ENCODE measurements at regions not wholly inside any gene's neighbourhood (a gene's known extent, or its start where the extent isn't known, plus 50 kb on each side); places are given as distances from the start of the nearest gene placed in this dataset.

GRCh38 chr17:74147056-74147835 lies 56.2 kb upstream of the RPL38 start:
- WGBS (ENCODE audit: insufficient coverage, low coverage, missing lambda C conversion rate): 2% methylated on average over 15 of the region's 15 CpGs
- TF ChIP-seq HDGF (IDR thresholded peaks at IDR 0.05) (no peak), ZNF449 (CRISPR knock-in tag; IDR thresholded peaks at IDR 0.05) (no peak), LCOR (CRISPR knock-in tag; IDR thresholded peaks at IDR 0.05) (no peak), ZNF609 (CRISPR knock-in tag; IDR thresholded peaks at IDR 0.05; ENCODE audit: borderline replicate concordance) (no peak), CBX1 (IDR thresholded peaks at IDR 0.05; ENCODE audit: low read depth) (no peak), MAFG (tag; conservative IDR thresholded peaks at IDR 0.05) (no peak), KDM2B (CRISPR knock-in tag; IDR thresholded peaks at IDR 0.05) (no peak), FIP1L1 (IDR thresholded peaks at IDR 0.05; ENCODE audit: low read depth, low read length, poor library complexity, severe bottlenecking) (no peak), THRAP3 (IDR thresholded peaks at IDR 0.05; ENCODE audit: borderline replicate concordance) (no peak), CEBPZ (IDR thresholded peaks at IDR 0.05; ENCODE audit: borderline replicate concordance, low read depth, low read length) (no peak), IFI16 (CRISPR knock-in tag; IDR thresholded peaks at IDR 0.05) (no peak)

More at GRCh38 chr17:74147056-74147835, 56.2 kb upstream of the RPL38 start:
- ChIA-PET CTCF (ENCODE audit: low intra/inter-chr PET ratio) (no interaction called here), POLR2A (no interaction called here)
- no peaks in the 10 kb centered on the region for H3K9me1 ChIP-seq (ENCODE audit: control insufficient read depth, insufficient read depth, low read length)
- H3K27ac ChIP-seq (ENCODE audit: extremely low read depth, low read depth, low read length): no peak overlapping the region
- no peak overlapping the region for H2AFZ ChIP-seq (ENCODE audit: low read depth, low read length)
- H3K4me1 ChIP-seq (replicated peaks in 1 of 2; ENCODE audit: control insufficient read depth in 2 of 2, insufficient read depth in 2 of 2, low read length in 2 of 2): no peaks in the 10 kb centered on the region; a peak in 1 of 5 replicates
- DNase-seq (ENCODE audit: extremely low read depth in 1 of 4, low spot score in 3 of 4) (no peak), FAIRE-seq (no peak), ATAC-seq (no peak)
- no TSS peak for BruUV-seq (replicated peaks)
- H3K4me3 ChIP-seq: no peak overlapping the region
- H3K27me3 ChIP-seq (ENCODE audit: control insufficient read depth in 2 of 2, insufficient read depth in 2 of 2, low read length in 2 of 2): peaks cover 3 to 24% of the 10 kb centered on the region in 2 experiments; a peak in 3 of 5 replicates
- no peaks in the 10 kb centered on the region for H3K36me3 ChIP-seq (ENCODE audit: control insufficient read depth, insufficient read depth, low read length)
- H4K20me1 ChIP-seq (replicated peaks; ENCODE audit: control insufficient read depth, insufficient read depth, low read length): no peaks in the 10 kb centered on the region
- intact Hi-C loops (cut with micrococcal nuclease): no loop called here
- in situ Hi-C loops (cut with MboI): no loop called here
- no peaks in the 10 kb centered on the region for H3K9me3 ChIP-seq (replicated peaks; ENCODE audit: control insufficient read depth, insufficient read depth, low read depth, low read length)
- H3K79me2 ChIP-seq (ENCODE audit: control insufficient read depth, insufficient read depth, low read length): no peaks in the 10 kb centered on the region
- no peak overlapping the region for H3K9ac ChIP-seq (ENCODE audit: insufficient read depth in 1 of 2, low read depth in 2 of 2, low read length in 2 of 2)
- H3K4me2 ChIP-seq (ENCODE audit: insufficient read depth, low read length): no peak overlapping the region
